Suprapubic skin (tissue), 4 donors: ENCODE measurements at regions not wholly inside any gene's neighbourhood (a gene's known extent, or its start where the extent isn't known, plus 50 kb on each side); places are given as distances from the start of the nearest gene placed in this dataset.
"Not testable (repeated sequence)": the region's sequence is repeated elsewhere in the genome, so short reads cannot be mapped to it uniquely, and the experiment has no call there.

ENCODE experiments used
- DNase-seq, 2 donors: peaks; one replicate each; pipeline ENCODE4 v3.0.0-alpha.2; 2019; ENCODE audit warnings: low spot score in 2 of 2
- H3K27ac ChIP-seq: fragments of 200-600 bp; sonication (generic); one replicate; pipeline ENCODE4 v1.5.1; 2019
- H3K27me3 ChIP-seq: fragments of 200-600 bp; sonication (generic); one replicate; pipeline ENCODE4 v1.5.1; 2019
- H3K36me3 ChIP-seq: fragments of 200-600 bp; sonication (generic); one replicate; pipeline ENCODE4 v1.5.1; 2019
- H3K4me1 ChIP-seq: fragments of 200-600 bp; sonication (generic); one replicate; pipeline ENCODE4 v1.5.1; 2019
- H3K4me3 ChIP-seq: fragments of 200-600 bp; sonication (generic); one replicate; pipeline ENCODE4 v1.5.1; 2019; ENCODE audit warnings: mild to moderate bottlenecking
- H3K9me3 ChIP-seq: fragments of 200-600 bp; sonication (generic); one replicate; pipeline ENCODE4 v1.5.1; 2019
- EP300 ChIP-seq: sonication (generic); formaldehyde crosslinking; IDR thresholded peaks from one replicate; pipeline ENCODE4 v1.6.1; 2017; ENCODE audit warnings: antibody characterized with exemption
- POLR2A ChIP-seq, 2 donors: fragments of 450-650 bp; IDR thresholded peaks; one replicate each; pipeline ENCODE4 v1.6.1; 2017; ENCODE audit warnings: antibody characterized with exemption in 2 of 2, mild to moderate bottlenecking in 2 of 2, moderate library complexity in 2 of 2
- POLR2AphosphoS5 ChIP-seq, 3 donors: sonication (generic); formaldehyde crosslinking; IDR thresholded peaks; one replicate each; pipeline ENCODE4 v1.6.1; 2017; ENCODE audit warnings: antibody characterized with exemption in 3 of 3
- WGBS: methylation state at CpG from one replicate; pipeline ENCODE4 v1.1.5; 2018; 5-methylcytosine and 5-hydroxymethylcytosine counted together
- TF ChIP-seq, protein P1 (sequence below), 2 donors: fragments of 200-600 bp in 1 of 2; fragments of 450-650 bp in 1 of 2; sonication (generic) in 1 of 2; IDR thresholded peaks; one replicate each; pipeline ENCODE4 v1.5.1; 2016 to 2019; ENCODE audit warnings: antibody characterized with exemption in 2 of 2, mild to moderate bottlenecking in 1 of 2, moderate library complexity in 1 of 2

GRCh38 chr4:130029442-130029841 is 933.5 kb downstream of the C4orf33 start:
- no peaks in the 10 kb centered on the region for H3K36me3 ChIP-seq
- TF ChIP-seq EP300 (no peak), POLR2A (IDR thresholded peaks at IDR 0.05) (no peak), POLR2AphosphoS5 (IDR thresholded peaks at IDR 0.05) (no peak)
- TF ChIP-seq, protein P1, sequence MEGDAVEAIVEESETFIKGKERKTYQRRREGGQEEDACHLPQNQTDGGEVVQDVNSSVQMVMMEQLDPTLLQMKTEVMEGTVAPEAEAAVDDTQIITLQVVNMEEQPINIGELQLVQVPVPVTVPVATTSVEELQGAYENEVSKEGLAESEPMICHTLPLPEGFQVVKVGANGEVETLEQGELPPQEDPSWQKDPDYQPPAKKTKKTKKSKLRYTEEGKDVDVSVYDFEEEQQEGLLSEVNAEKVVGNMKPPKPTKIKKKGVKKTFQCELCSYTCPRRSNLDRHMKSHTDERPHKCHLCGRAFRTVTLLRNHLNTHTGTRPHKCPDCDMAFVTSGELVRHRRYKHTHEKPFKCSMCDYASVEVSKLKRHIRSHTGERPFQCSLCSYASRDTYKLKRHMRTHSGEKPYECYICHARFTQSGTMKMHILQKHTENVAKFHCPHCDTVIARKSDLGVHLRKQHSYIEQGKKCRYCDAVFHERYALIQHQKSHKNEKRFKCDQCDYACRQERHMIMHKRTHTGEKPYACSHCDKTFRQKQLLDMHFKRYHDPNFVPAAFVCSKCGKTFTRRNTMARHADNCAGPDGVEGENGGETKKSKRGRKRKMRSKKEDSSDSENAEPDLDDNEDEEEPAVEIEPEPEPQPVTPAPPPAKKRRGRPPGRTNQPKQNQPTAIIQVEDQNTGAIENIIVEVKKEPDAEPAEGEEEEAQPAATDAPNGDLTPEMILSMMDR (IDR thresholded peaks at IDR 0.05): no peak
- no peak for DNase-seq

GRCh38 chr4:130031858-130032257 is 935.9 kb downstream of the C4orf33 start:
- no peaks in the 10 kb centered on the region for H3K4me1 ChIP-seq

More at GRCh38 chr4:130029442-130029841, 933.5 kb downstream of the C4orf33 start:
- Histone ChIP-seq H3K27me3 (no peaks in the 10 kb centered on the region), H3K4me1 (no peaks in the 10 kb centered on the region), H3K27ac (no peak overlapping the region), H3K9me3 (no peaks in the 10 kb centered on the region), H3K4me3 (no peak overlapping the region)
- 30% methylated on average over 1 of the region's 1 CpG for WGBS

DNA sequence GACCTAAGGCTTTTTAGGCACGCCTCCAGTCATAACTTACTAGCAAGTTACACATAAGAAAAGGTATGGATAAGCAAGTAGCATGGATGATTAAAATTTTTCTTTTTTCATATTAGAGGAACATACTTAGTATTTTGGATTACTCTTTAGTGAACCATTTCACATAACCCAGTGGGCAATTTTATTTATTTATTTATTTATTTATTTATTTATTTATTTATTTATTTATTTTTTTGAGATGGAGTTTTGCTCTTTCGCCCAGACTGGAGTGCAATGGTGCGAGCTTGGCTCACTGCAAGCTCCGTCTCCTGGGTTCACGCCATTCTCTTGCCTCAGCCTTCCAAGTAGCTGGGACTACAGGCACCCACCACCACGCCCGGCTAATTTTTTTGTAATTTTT is 937.7 kb downstream of the C4orf33 start:
- H3K4me3 ChIP-seq, H3K27ac ChIP-seq, DNase-seq, H3K4me1 ChIP-seq, H3K36me3 ChIP-seq, H3K27me3 ChIP-seq, H3K9me3 ChIP-seq: not testable (repeated sequence)
- 91% methylated on average over 7 of the region's 7 CpGs for WGBS

More at GRCh38 chr4:130031858-130032257, 935.9 kb downstream of the C4orf33 start:
- TF ChIP-seq, protein P1 (IDR thresholded peaks at IDR 0.05): no peak
- TF ChIP-seq POLR2A (IDR thresholded peaks at IDR 0.05) (no peak), EP300 (no peak), POLR2AphosphoS5 (IDR thresholded peaks at IDR 0.05) (no peak)
- H3K36me3 ChIP-seq: no peaks in the 10 kb centered on the region
- H3K9me3 ChIP-seq: no peaks in the 10 kb centered on the region
- no peaks in the 10 kb centered on the region for H3K27me3 ChIP-seq
- H3K4me3 ChIP-seq: no peak overlapping the region
- WGBS: 90% methylated on average over 4 of the region's 4 CpGs
- no peak overlapping the region for H3K27ac ChIP-seq
- DNase-seq: no peak

DNA sequence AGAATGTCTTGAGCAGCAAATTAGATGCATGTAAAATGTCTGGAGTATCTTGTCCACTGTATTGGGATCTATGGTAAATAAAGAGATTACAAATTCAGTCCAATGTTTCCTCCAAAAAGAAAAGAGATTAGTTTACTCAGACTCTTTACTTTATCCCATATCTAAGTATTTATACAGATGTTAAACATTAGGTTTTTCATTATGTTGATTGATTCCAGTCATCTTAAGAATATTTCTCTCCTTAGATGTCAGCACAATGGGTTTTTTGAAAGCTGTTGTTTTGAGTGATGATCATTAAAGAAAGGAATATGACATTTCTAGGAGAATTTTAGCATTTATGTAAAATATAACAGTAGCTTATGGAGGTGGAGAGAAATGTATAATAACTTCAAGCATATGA is 938.9 kb downstream of the C4orf33 start:
- Histone ChIP-seq H3K27ac (no peak overlapping the region), H3K4me1 (no peaks in the 10 kb centered on the region), H3K27me3 (no peaks in the 10 kb centered on the region), H3K9me3 (no peaks in the 10 kb centered on the region), H3K36me3 (no peaks in the 10 kb centered on the region), H3K4me3 (no peak overlapping the region)
- TF ChIP-seq, protein P1 (IDR thresholded peaks at IDR 0.05): no peak
- TF ChIP-seq EP300: no peak
- no peak for TF ChIP-seq POLR2AphosphoS5 (IDR thresholded peaks at IDR 0.05)
- TF ChIP-seq POLR2A (IDR thresholded peaks at IDR 0.05): no peak
- DNase-seq: no peak

- no peaks in the 10 kb centered on the region for H3K27me3 ChIP-seq
- 5% methylated on average over 1 of the region's 1 CpG for WGBS
Measured at GRCh38 chr4:130035391-130035790, 939.4 kb downstream of the C4orf33 start.

DNA sequence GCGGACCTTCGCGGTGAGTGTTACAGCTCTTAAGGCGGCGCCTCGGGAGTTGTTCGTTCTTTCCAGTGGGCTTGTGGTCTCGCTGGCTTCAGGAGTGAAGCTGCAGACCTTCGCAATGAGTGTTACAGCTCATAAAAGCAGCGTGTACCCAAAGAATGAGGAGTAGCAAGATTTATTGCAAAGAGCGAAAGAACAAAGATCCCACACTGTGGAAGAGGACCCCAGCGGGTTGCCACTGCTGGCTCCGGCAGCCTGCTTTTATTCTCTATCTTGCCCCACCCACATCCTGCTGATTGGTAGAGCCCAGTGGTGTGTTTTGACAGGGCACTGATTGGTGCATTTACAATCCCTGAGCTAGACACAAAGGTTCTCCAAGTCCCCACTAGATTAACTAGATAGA is 941.9 kb downstream of the C4orf33 start:
- not testable (repeated sequence) for H3K9me3 ChIP-seq, H3K36me3 ChIP-seq, DNase-seq, H3K27ac ChIP-seq, H3K27me3 ChIP-seq, H3K4me3 ChIP-seq, H3K4me1 ChIP-seq
- WGBS: 89% methylated on average over 13 of the region's 13 CpGs

More at GRCh38 chr4:130035391-130035790, 939.4 kb downstream of the C4orf33 start:
- Histone ChIP-seq H3K36me3 (no peaks in the 10 kb centered on the region), H3K9me3 (no peaks in the 10 kb centered on the region), H3K27ac (no peak overlapping the region), H3K4me3 (no peak overlapping the region), H3K4me1 (no peaks in the 10 kb centered on the region)
- no peak for TF ChIP-seq POLR2AphosphoS5 (IDR thresholded peaks at IDR 0.05)
- TF ChIP-seq, protein P1 (IDR thresholded peaks at IDR 0.05): no peak
- TF ChIP-seq POLR2A (IDR thresholded peaks at IDR 0.05): no peak
- TF ChIP-seq EP300: no peak
- no peak for DNase-seq

- WGBS: 91% methylated on average over 29 of the region's 32 CpGs
- H3K27ac ChIP-seq, DNase-seq, H3K9me3 ChIP-seq, H3K4me1 ChIP-seq, H3K4me3 ChIP-seq, H3K36me3 ChIP-seq, H3K27me3 ChIP-seq: not testable (repeated sequence)
Measured at GRCh38 chr4:130038540-130038939, 942.6 kb downstream of the C4orf33 start.
